OCI-LY3 (cell line): ENCODE measurements at regions not wholly inside any gene's neighbourhood (a gene's known extent, or its start where the extent isn't known, plus 50 kb on each side); places are given as distances from the start of the nearest gene placed in this dataset.

Experiments used
- H2AFZ ChIP-seq: fragments of 200-600, 300-600 bp; shearing (Covaris generic); 2 replicates; pipeline ENCODE4 v1.6.0; 2014; ENCODE audit warnings: antibody characterized with exemption, low read depth, low read length
- H3K27ac ChIP-seq: fragments of 200-600, 300-600 bp; sonication (generic); 2 replicates; pipeline ENCODE4 v1.5.1; 2014; ENCODE audit warnings: mild to moderate bottlenecking, low read length, moderate library complexity, mixed read lengths
- H3K27me3 ChIP-seq: fragments of 200-600, 300-600 bp; sonication (generic); 2 replicates; pipeline ENCODE4 v1.6.1; 2014; ENCODE audit warnings: low read depth, low read length, mixed read lengths
- H3K36me3 ChIP-seq: fragments of 200-600, 300-600 bp; sonication (generic); replicated peaks from 2 replicates; pipeline ENCODE3; 2014; ENCODE audit warnings: low read depth, low read length, mixed read lengths
- H3K4me1 ChIP-seq: fragments of 300-600, 200-600 bp; sonication (generic); 2 replicates; pipeline ENCODE4 v1.6.1; 2014; ENCODE audit warnings: low read length, mixed read lengths
- H3K4me2 ChIP-seq: fragments of 200-600, 300-600 bp; sonication (generic); 2 replicates; pipeline ENCODE4 v1.6.1; 2014; ENCODE audit warnings: low read length, mixed read lengths
- H3K4me3 ChIP-seq: fragments of 300-600, 200-600 bp; sonication (generic); 2 replicates; pipeline ENCODE4 v1.5.1; 2014; ENCODE audit warnings: antibody characterized with exemption, mild to moderate bottlenecking, low read length, moderate library complexity
- H3K79me2 ChIP-seq: fragments of 300-600, 200-600 bp; shearing (Covaris generic); 2 replicates; pipeline ENCODE4 v1.6.1; 2014; ENCODE audit warnings: mild to moderate bottlenecking, low read length, mixed read lengths
- H3K9ac ChIP-seq: fragments of 300-600, 200-600 bp; shearing (Covaris generic); 2 replicates; pipeline ENCODE4 v1.6.0; 2014; ENCODE audit warnings: mild to moderate bottlenecking, low read length, moderate library complexity
- H3K9me3 ChIP-seq: fragments of 200-600, 300-600 bp; shearing (Covaris generic); 2 replicates; pipeline ENCODE4 v1.6.1; 2014; ENCODE audit warnings: low read length, mixed read lengths; ENCODE audit not compliant: insufficient read depth
- H4K20me1 ChIP-seq: fragments of 200-600, 300-600 bp; sonication (generic); 2 replicates; pipeline ENCODE4 v1.6.1; 2016; ENCODE audit warnings: low read length, mixed read lengths; ENCODE audit not compliant: insufficient read depth
- EZH2phosphoT487 ChIP-seq: fragments of 200-600 bp; shearing (Covaris generic); IDR thresholded peaks from 2 replicates; pipeline ENCODE4 v1.6.1; 2018; ENCODE audit warnings: antibody characterized with exemption, mixed run types, low read depth
- TF ChIP-seq, protein P1 (sequence below): fragments of 200-600, 300-600 bp; sonication (generic); IDR thresholded peaks from 2 replicates; pipeline ENCODE4 v1.5.1; 2014; ENCODE audit warnings: antibody characterized with exemption, low read length, low read depth

DNA sequence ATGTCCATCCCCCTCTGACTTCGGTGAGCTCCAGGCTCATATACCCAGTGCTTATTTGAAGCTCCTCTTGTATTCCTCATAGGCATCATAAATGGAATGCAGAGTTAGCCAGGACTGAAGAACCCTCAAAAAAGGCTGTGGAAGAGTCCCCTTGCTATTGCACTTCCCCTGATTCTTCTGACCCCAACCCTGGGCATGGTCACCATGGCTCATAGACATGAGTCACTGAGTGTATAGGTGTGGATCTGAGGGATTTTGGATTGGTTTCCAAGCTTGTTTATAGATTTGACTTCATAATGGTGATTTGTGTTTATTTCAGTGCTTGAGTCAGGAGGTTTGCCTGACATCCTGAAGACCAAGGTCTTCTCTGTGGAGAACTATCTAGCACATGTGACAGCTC lies 98.4 kb upstream of the SLC38A2 start:
- H3K27me3 ChIP-seq = no peaks in the 10 kb centered on the region
- no peak overlapping the region for H3K9ac ChIP-seq
- H3K79me2 ChIP-seq = peaks cover 31% of the 10 kb centered on the region
- peaks cover 4% of the 10 kb centered on the region for H3K36me3 ChIP-seq
- no peaks in the 10 kb centered on the region for H3K9me3 ChIP-seq
- peaks cover 78% of the 10 kb centered on the region for H3K4me1 ChIP-seq
- peak overlapping the region; percentile 7; the same call in 1 of the 2 replicates for H3K27ac ChIP-seq
- H4K20me1 ChIP-seq = no peaks in the 10 kb centered on the region
- H3K4me2 ChIP-seq = peak overlapping the region; percentile 87; the same call in 1 of the 2 replicates
- no peak overlapping the region for H2AFZ ChIP-seq
- H3K4me3 ChIP-seq = no peak overlapping the region
- TF ChIP-seq EZH2phosphoT487 = no peak
- TF ChIP-seq, protein P1, sequence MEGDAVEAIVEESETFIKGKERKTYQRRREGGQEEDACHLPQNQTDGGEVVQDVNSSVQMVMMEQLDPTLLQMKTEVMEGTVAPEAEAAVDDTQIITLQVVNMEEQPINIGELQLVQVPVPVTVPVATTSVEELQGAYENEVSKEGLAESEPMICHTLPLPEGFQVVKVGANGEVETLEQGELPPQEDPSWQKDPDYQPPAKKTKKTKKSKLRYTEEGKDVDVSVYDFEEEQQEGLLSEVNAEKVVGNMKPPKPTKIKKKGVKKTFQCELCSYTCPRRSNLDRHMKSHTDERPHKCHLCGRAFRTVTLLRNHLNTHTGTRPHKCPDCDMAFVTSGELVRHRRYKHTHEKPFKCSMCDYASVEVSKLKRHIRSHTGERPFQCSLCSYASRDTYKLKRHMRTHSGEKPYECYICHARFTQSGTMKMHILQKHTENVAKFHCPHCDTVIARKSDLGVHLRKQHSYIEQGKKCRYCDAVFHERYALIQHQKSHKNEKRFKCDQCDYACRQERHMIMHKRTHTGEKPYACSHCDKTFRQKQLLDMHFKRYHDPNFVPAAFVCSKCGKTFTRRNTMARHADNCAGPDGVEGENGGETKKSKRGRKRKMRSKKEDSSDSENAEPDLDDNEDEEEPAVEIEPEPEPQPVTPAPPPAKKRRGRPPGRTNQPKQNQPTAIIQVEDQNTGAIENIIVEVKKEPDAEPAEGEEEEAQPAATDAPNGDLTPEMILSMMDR = no peak

DNA sequence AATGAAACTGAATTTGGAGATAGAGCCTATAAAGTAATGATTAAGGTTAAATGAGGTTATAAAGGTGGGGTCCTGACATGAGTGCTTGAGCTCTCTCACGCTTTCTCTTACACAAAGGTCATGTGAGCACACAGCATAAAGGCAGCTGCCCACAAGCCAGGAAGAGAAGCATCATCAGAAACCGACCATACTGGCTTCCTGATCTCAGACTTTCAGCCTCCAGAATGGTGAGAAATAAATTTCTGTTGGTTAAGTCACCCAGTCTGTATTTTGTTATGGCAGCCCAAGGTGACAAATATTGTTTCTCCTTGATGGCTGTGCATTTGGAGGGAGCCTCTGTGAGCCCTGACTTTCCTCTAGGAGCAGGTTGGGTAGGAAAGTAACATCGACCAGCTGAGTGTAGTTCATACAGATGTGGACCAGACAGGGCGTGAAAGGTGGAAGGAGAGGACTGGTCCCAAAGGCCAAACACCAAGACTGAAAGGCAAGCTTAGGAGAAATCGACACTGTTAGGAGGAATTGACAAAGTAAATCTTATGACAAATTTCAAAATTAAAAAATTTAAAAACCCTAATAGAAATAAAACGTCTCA lies 97.6 kb upstream of the SLC38A2 start:
- Histone ChIP-seq H4K20me1 (no peaks in the 10 kb centered on the region), H3K36me3 (peaks cover 4% of the 10 kb centered on the region), H3K27ac (peak overlapping the region; percentile 70), H3K9me3 (no peaks in the 10 kb centered on the region), H3K27me3 (no peaks in the 10 kb centered on the region), H3K79me2 (peaks cover 31% of the 10 kb centered on the region), H3K4me3 (peak overlapping the region; percentile 75), H2AFZ (peak overlapping the region; percentile 86), H3K9ac (peak overlapping the region; percentile 62), H3K4me1 (peaks cover 78% of the 10 kb centered on the region), H3K4me2 (peak overlapping the region; percentile 87)
- TF ChIP-seq, protein P1 = no peak
- TF ChIP-seq EZH2phosphoT487 = no peak

DNA sequence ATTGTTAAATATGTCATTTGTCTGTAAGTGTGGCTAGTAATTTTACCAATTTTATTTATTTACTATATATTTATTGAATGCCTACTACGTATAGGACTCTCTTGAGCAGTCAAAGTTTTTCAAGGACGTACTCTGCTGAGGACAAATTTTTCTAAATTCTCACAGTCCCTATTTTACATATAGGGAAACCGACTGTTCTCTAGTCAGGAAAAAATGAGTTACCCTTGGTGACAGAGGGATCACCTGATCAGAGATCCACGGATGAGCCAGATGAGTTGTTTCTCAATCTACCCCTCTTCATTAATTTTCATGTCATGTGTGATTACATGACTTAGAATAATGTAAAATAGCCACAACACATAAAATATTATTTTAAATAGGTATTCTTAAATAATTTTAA lies 96.2 kb upstream of the SLC38A2 start:
- TF ChIP-seq EZH2phosphoT487 = no peak
- TF ChIP-seq, protein P1 = no peak
- H3K9ac ChIP-seq = no peak overlapping the region

DNA sequence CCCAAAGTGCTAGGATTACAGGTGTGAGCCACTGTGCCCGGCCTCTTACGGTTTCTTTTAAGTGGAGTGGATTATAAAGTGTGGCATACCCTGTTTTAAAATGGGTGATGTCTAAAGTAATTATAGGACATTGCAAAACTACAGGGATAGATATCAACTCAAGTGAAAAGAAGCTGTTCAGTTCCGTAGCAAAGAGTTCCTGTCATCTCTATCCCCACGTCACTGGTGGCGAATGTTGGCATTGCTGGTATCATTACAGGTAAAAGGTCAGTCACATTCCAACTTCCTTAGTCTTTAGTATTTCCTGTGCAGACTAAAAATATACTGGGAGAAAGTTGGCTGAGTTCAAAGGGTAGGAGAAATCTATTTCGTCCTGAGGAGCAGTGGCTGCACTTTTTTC lies 95.6 kb upstream of the SLC38A2 start:
- Histone ChIP-seq H3K4me2 (no peak overlapping the region), H4K20me1 (no peaks in the 10 kb centered on the region), H3K4me3 (no peak overlapping the region), H3K36me3 (no peaks in the 10 kb centered on the region), H2AFZ (no peak overlapping the region), H3K4me1 (peaks cover 61% of the 10 kb centered on the region), H3K9me3 (no peaks in the 10 kb centered on the region), H3K9ac (no peak overlapping the region), H3K79me2 (peaks cover 25% of the 10 kb centered on the region), H3K27me3 (no peaks in the 10 kb centered on the region), H3K27ac (no peak overlapping the region)
- TF ChIP-seq, protein P1 = no peak
- no peak for TF ChIP-seq EZH2phosphoT487

More for the DNA sequence above, 96.2 kb upstream of the SLC38A2 start:
- H3K79me2 ChIP-seq = peaks cover 25% of the 10 kb centered on the region
- peak overlapping the region; percentile 4; the same call in 1 of the 2 replicates for H3K4me2 ChIP-seq
- H3K36me3 ChIP-seq = no peaks in the 10 kb centered on the region
- no peak overlapping the region for H3K4me3 ChIP-seq
- H3K4me1 ChIP-seq = peaks cover 65% of the 10 kb centered on the region
- no peaks in the 10 kb centered on the region for H3K27me3 ChIP-seq
- no peaks in the 10 kb centered on the region for H3K9me3 ChIP-seq
- no peak overlapping the region for H3K27ac ChIP-seq
- no peak overlapping the region for H2AFZ ChIP-seq
- H4K20me1 ChIP-seq = no peaks in the 10 kb centered on the region
